Breast epithelium (tissue), 3 donors: ENCODE measurements at regions not wholly inside any gene's neighbourhood (a gene's known extent, or its start where the extent isn't known, plus 50 kb on each side); places are given as distances from the start of the nearest gene placed in this dataset.
"Not testable (repeated sequence)": the region's sequence is repeated elsewhere in the genome, so short reads cannot be mapped to it uniquely, and the experiment has no call there.

Source experiments
- POLR2A ChIP-seq: fragments of 450-650 bp; IDR thresholded peaks from one replicate; pipeline ENCODE4 v1.6.1; 2016; ENCODE audit warnings: antibody characterized with exemption, mild to moderate bottlenecking, moderate library complexity
- POLR2AphosphoS5 ChIP-seq, 3 donors: sonication (generic); formaldehyde crosslinking; IDR thresholded peaks; one replicate each; pipeline ENCODE4 v1.6.1; 2017; ENCODE audit warnings: antibody characterized with exemption in 3 of 3

DNA sequence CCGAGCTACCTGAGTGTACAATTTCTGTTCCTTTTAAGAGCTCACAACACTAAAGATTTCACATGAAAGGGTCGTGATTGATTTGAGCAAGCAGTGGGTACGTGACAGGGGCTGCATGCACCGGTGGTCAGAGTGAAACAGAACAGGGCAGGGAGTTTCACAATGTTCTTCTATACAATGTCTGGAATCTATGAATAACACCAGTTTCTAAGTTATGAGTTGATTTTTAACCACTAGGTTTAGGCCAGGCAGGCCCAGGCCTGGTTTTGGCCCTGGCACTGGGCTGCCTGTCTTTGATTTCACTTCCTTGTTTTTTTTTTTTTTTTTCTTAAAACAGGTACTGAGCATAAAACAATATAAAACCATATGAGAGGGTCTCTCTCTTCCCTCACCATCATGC is 642.2 kb downstream of the DOK5 start:
- TF ChIP-seq POLR2A; POLR2AphosphoS5 (IDR thresholded peaks at IDR 0.05): not testable (repeated sequence)
